CD4-positive, alpha-beta memory T cell (primary cell): ENCODE measurements at regions not wholly inside any gene's neighbourhood (a gene's known extent, or its start where the extent isn't known, plus 50 kb on each side); places are given as distances from the start of the nearest gene placed in this dataset.

Experiments used
- CTCF ChIA-PET: fragments of 350-600 bp; sonication (Branson Sonifier 250); formaldehyde crosslinking; loops from one replicate; lab custom pipeline; 2021; ENCODE audit warnings: inconsistent platforms; ENCODE audit not compliant: partially characterized antibody; lab: Charles Lee
- POLR2A ChIA-PET: fragments of 350-600 bp; sonication (Branson Sonifier 250); formaldehyde crosslinking; loops from one replicate; lab custom pipeline; 2021; ENCODE audit not compliant: partially characterized antibody; lab: Charles Lee
- DNase-seq, 5 donors: peaks; one replicate each; pipeline versions ENCODE4 v3.0.0 to v3.0.0-alpha.2; 2020 to 2022; ENCODE audit warnings: mixed read lengths in 1 of 5
- H3K27ac ChIP-seq: one replicate; pipeline ENCODE4 v1.7.0; 2013; ENCODE audit warnings: low read depth, low read length
- H3K27me3 ChIP-seq: 2 replicates; pipeline ENCODE4 v1.7.0; 2013; ENCODE audit warnings: mild to moderate bottlenecking, low read length, moderate library complexity; ENCODE audit not compliant: insufficient read depth
- H3K36me3 ChIP-seq: 2 replicates; pipeline ENCODE4 v1.7.0; 2013; ENCODE audit warnings: mild to moderate bottlenecking, low read length, moderate library complexity; ENCODE audit not compliant: insufficient read depth
- H3K4me1 ChIP-seq: 2 replicates; pipeline ENCODE4 v1.7.0; 2013; ENCODE audit warnings: mild to moderate bottlenecking, low read length, moderate library complexity; ENCODE audit not compliant: insufficient read depth
- H3K4me3 ChIP-seq, 2 donors: one replicate each; pipeline ENCODE4 v1.7.0; 2013; ENCODE audit warnings: low read length in 2 of 2, mild to moderate bottlenecking in 1 of 2
- H3K9me3 ChIP-seq, 2 donors: one replicate each; pipeline ENCODE4 v1.7.0; 2013; ENCODE audit warnings: low read length in 2 of 2, control low read depth in 1 of 2; ENCODE audit not compliant: control insufficient read depth in 1 of 2
- H3K27ac Mint-ChIP-seq, 7 donors: one replicate each; pipeline ENCODE4 v1.8.0; 2020 to 2021; ENCODE audit warnings: mixed read lengths in 7 of 7, mild to moderate bottlenecking in 6 of 7, inconsistent platforms in 3 of 7, moderate library complexity in 3 of 7
- H3K27me3 Mint-ChIP-seq, 2 donors: one replicate each; pipeline ENCODE4 v1.8.0; 2020 to 2021; ENCODE audit warnings: mixed read lengths in 2 of 2
- H3K36me3 Mint-ChIP-seq, 2 donors: one replicate each; pipeline ENCODE4 v1.8.0; 2020 to 2021; ENCODE audit warnings: mixed read lengths in 2 of 2, inconsistent platforms in 1 of 2, mild to moderate bottlenecking in 1 of 2
- H3K4me1 Mint-ChIP-seq, 4 donors: one replicate each; pipeline ENCODE4 v1.8.0; 2020 to 2021; ENCODE audit warnings: mixed read lengths in 4 of 4, mild to moderate bottlenecking in 1 of 4
- H3K4me3 Mint-ChIP-seq, 8 donors: one replicate each; pipeline ENCODE4 v1.8.0; 2020 to 2021; ENCODE audit warnings: mixed read lengths in 8 of 8, mild to moderate bottlenecking in 7 of 8, moderate library complexity in 6 of 8, inconsistent platforms in 3 of 8
- H3K9me3 Mint-ChIP-seq, 8 donors: one replicate each; pipeline ENCODE4 v1.8.0; 2020 to 2021; ENCODE audit warnings: mixed read lengths in 8 of 8, mild to moderate bottlenecking in 5 of 8, inconsistent platforms in 3 of 8, moderate library complexity in 1 of 8
- intact Hi-C: fragments of 100-400 bp; cut with micrococcal nuclease; formaldehyde crosslinking; loops from one replicate; pipeline ENCODE4 v1.15.1; 2023

GRCh38 chr15:60057554-60057953, 53.4 kb downstream of the FOXB1 start:
- no peak overlapping the region for H3K27ac Mint-ChIP-seq
- H3K4me3 ChIP-seq, result no peak overlapping the region
- peaks cover 3 to 10% of the 10 kb centered on the region in 2 donors for H3K36me3 Mint-ChIP-seq
- no peak overlapping the region for H3K4me3 Mint-ChIP-seq
- no peak for DNase-seq
- no peak overlapping the region for H3K27ac ChIP-seq
- H3K27me3 Mint-ChIP-seq, result peaks cover 17 to 38% of the 10 kb centered on the region in 2 donors
- ChIA-PET POLR2A (no interaction called here), CTCF (no interaction called here)
- no peaks in the 10 kb centered on the region for H3K36me3 ChIP-seq
- intact Hi-C loops, result no loop called here
- H3K27me3 ChIP-seq, result peaks cover 7% of the 10 kb centered on the region
- H3K4me1 ChIP-seq, result no peaks in the 10 kb centered on the region
- peaks cover 0 to 6% of the 10 kb centered on the region in 2 donors for H3K9me3 ChIP-seq
- no peaks in the 10 kb centered on the region for H3K4me1 Mint-ChIP-seq
- peaks cover 2 to 23% (median 19%) of the 10 kb centered on the region in 8 donors for H3K9me3 Mint-ChIP-seq

GRCh38 chr15:60059186-60059585, 55.1 kb downstream of the FOXB1 start:
- peaks cover 3 to 10% of the 10 kb centered on the region in 2 donors for H3K36me3 Mint-ChIP-seq
- Histone ChIP-seq H3K27me3 (peaks cover 7% of the 10 kb centered on the region), H3K4me1 (no peaks in the 10 kb centered on the region), H3K27ac (no peak overlapping the region), H3K9me3 (peaks cover 0 to 6% of the 10 kb centered on the region in 2 donors), H3K36me3 (no peaks in the 10 kb centered on the region), H3K4me3 (no peak overlapping the region)
- H3K4me3 Mint-ChIP-seq, result no peak overlapping the region
- no peaks in the 10 kb centered on the region for H3K4me1 Mint-ChIP-seq
- H3K9me3 Mint-ChIP-seq, result peaks cover 2 to 32% (median 20%) of the 10 kb centered on the region in 8 donors
- H3K27me3 Mint-ChIP-seq, result peaks cover 22 to 28% of the 10 kb centered on the region in 2 donors
- ChIA-PET POLR2A (no interaction called here), CTCF (interaction anchor here (0.8 kb wide), 1 partner anchor 91 kb away, joined by 3 read pairs; no protein-coding TSS in a partner anchor)
- no peak overlapping the region for H3K27ac Mint-ChIP-seq
- intact Hi-C loops, result no loop called here
- no peak for DNase-seq

GRCh38 chr15:60061758-60062157, 57.6 kb downstream of the FOXB1 start:
- no peak overlapping the region for H3K4me3 ChIP-seq
- ChIA-PET POLR2A (no interaction called here), CTCF (no interaction called here)
- intact Hi-C loops, result no loop called here
- no peak overlapping the region for H3K27ac ChIP-seq
- H3K27ac Mint-ChIP-seq, result no peak overlapping the region
- no peak overlapping the region for H3K4me3 Mint-ChIP-seq
- H3K4me1 Mint-ChIP-seq, result no peaks in the 10 kb centered on the region
- peaks cover 3 to 10% of the 10 kb centered on the region in 2 donors for H3K36me3 Mint-ChIP-seq
- DNase-seq, result no peak
- H3K9me3 ChIP-seq, result peaks cover 0 to 6% of the 10 kb centered on the region in 2 donors
- no peaks in the 10 kb centered on the region for H3K36me3 ChIP-seq
- H3K27me3 ChIP-seq, result no peaks in the 10 kb centered on the region
- H3K4me1 ChIP-seq, result no peaks in the 10 kb centered on the region
- H3K9me3 Mint-ChIP-seq, result peaks cover 2 to 32% (median 20%) of the 10 kb centered on the region in 8 donors
- H3K27me3 Mint-ChIP-seq, result peaks cover 20 to 25% of the 10 kb centered on the region in 2 donors

- intact Hi-C loops, result no loop called here
- POLR2A ChIA-PET, result no interaction called here
- peaks cover 0 to 6% of the 10 kb centered on the region in 2 donors for H3K9me3 ChIP-seq
- H3K4me3 ChIP-seq, result no peak overlapping the region
- no peak overlapping the region for H3K27ac ChIP-seq
- no peaks in the 10 kb centered on the region for H3K4me1 ChIP-seq
- H3K36me3 ChIP-seq, result no peaks in the 10 kb centered on the region
- no peaks in the 10 kb centered on the region for H3K27me3 ChIP-seq
- DNase-seq, result no peak
- Mint-ChIP-seq H3K4me1 (no peaks in the 10 kb centered on the region), H3K4me3 (no peak overlapping the region), H3K27ac (no peak overlapping the region), H3K36me3 (peaks cover 3 to 10% of the 10 kb centered on the region in 2 donors), H3K9me3 (peaks cover 2 to 32% (median 20%) of the 10 kb centered on the region in 8 donors), H3K27me3 (peaks cover 20% of the 10 kb centered on the region in 2 donors)
- CTCF ChIA-PET, result no interaction called here
Observed at GRCh38 chr15:60062826-60063225, 58.7 kb downstream of the FOXB1 start.

GRCh38 chr15:60065951-60066350, 61.8 kb downstream of the FOXB1 start:
- intact Hi-C loops, result no loop called here
- Mint-ChIP-seq H3K9me3 (peaks cover 2 to 25% (median 15%) of the 10 kb centered on the region in 8 donors), H3K4me1 (no peaks in the 10 kb centered on the region), H3K27ac (no peak overlapping the region), H3K4me3 (no peak overlapping the region), H3K27me3 (peaks cover 19 to 22% of the 10 kb centered on the region in 2 donors), H3K36me3 (peaks cover 3 to 6% of the 10 kb centered on the region in 2 donors)
- H3K36me3 ChIP-seq, result no peaks in the 10 kb centered on the region
- no peaks in the 10 kb centered on the region for H3K27me3 ChIP-seq
- ChIA-PET CTCF (no interaction called here), POLR2A (no interaction called here)
- peaks cover 0 to 6% of the 10 kb centered on the region in 2 donors for H3K9me3 ChIP-seq
- no peak overlapping the region for H3K4me3 ChIP-seq
- no peak for DNase-seq
- H3K27ac ChIP-seq, result no peak overlapping the region
- H3K4me1 ChIP-seq, result no peaks in the 10 kb centered on the region

GRCh38 chr15:60070838-60071493, 66.9 kb downstream of the FOXB1 start:
- H3K4me3 Mint-ChIP-seq, result no peak overlapping the region
- DNase-seq, result no peak
- no peaks in the 10 kb centered on the region for H3K36me3 Mint-ChIP-seq
- no peaks in the 10 kb centered on the region for H3K27me3 ChIP-seq
- H3K9me3 Mint-ChIP-seq, result peaks cover 0 to 3% (median 0%) of the 10 kb centered on the region in 8 donors
- H3K27me3 Mint-ChIP-seq, result peaks cover 10 to 13% of the 10 kb centered on the region in 2 donors
- peaks cover 13% of the 10 kb centered on the region for H3K4me1 ChIP-seq
- no peaks in the 10 kb centered on the region for H3K36me3 ChIP-seq
- no peak overlapping the region for H3K27ac ChIP-seq
- ChIA-PET POLR2A (no interaction called here), CTCF (interaction anchor here (0.7 kb wide), 1 partner anchor 14 kb away, joined by 3 read pairs; no protein-coding TSS in a partner anchor)
- H3K27ac Mint-ChIP-seq, result no peak overlapping the region
- no peaks in the 10 kb centered on the region for H3K9me3 ChIP-seq
- peaks cover 8 to 14% (median 13%) of the 10 kb centered on the region in 4 donors for H3K4me1 Mint-ChIP-seq
- H3K4me3 ChIP-seq, result no peak overlapping the region
- intact Hi-C loops, result no loop called here

GRCh38 chr15:60072826-60073465, 68.8 kb downstream of the FOXB1 start:
- Mint-ChIP-seq H3K27ac (peak overlapping the region in 1 of 7 donors; percentile 56), H3K9me3 (peaks cover 0 to 3% (median 0%) of the 10 kb centered on the region in 8 donors), H3K4me3 (no peak overlapping the region), H3K4me1 (peaks cover 8 to 14% (median 13%) of the 10 kb centered on the region in 4 donors), H3K27me3 (peaks cover 3 to 5% of the 10 kb centered on the region in 2 donors), H3K36me3 (no peaks in the 10 kb centered on the region)
- Histone ChIP-seq H3K9me3 (no peaks in the 10 kb centered on the region), H3K4me1 (peaks cover 13% of the 10 kb centered on the region), H3K27me3 (no peaks in the 10 kb centered on the region), H3K4me3 (no peak overlapping the region), H3K36me3 (no peaks in the 10 kb centered on the region), H3K27ac (no peak overlapping the region)
- intact Hi-C loops, result no loop called here
- no peak for DNase-seq
- CTCF ChIA-PET, result no interaction called here
- POLR2A ChIA-PET, result no interaction called here
